Activated T-cell treated with anti-CD3 and anti-CD28 coated beads for 48 hours (primary cell): ENCODE measurements at regions not wholly inside any gene's neighbourhood (a gene's known extent, or its start where the extent isn't known, plus 50 kb on each side); places are given as distances from the start of the nearest gene placed in this dataset.
"Not testable (repeated sequence)": the region's sequence is repeated elsewhere in the genome, so short reads cannot be mapped to it uniquely, and the experiment has no call there.

Experiments
- DNase-seq: peaks from one replicate; pipeline ENCODE4 v3.0.0-alpha.2; 2020; ENCODE audit warnings: low read depth

GRCh38 chr2:53490659-53491058, 276.9 kb upstream of the CHAC2 start:
- no peak for DNase-seq

GRCh38 chr2:53486185-53486899, 281.3 kb upstream of the CHAC2 start:
- DNase-seq, result not testable (repeated sequence)

GRCh38 chr2:53485021-53485728, 282.4 kb upstream of the CHAC2 start:
- DNase-seq, result no peak

- DNase-seq, result no peak
Measured at GRCh38 chr2:53484531-53484930, 283.1 kb upstream of the CHAC2 start.

- DNase-seq, result no peak
Measured at GRCh38 chr2:53477517-53477916, 290.1 kb upstream of the CHAC2 start.

- no peak for DNase-seq
Measured at GRCh38 chr2:53476834-53477233, 290.8 kb upstream of the CHAC2 start.

- DNase-seq, result no peak
Measured at GRCh38 chr2:53475766-53476165, 291.8 kb upstream of the CHAC2 start.

GRCh38 chr2:53475321-53475720, 292.3 kb upstream of the CHAC2 start:
- no peak for DNase-seq

- no peak for DNase-seq
Measured at GRCh38 chr2:53474914-53475313, 292.7 kb upstream of the CHAC2 start.

GRCh38 chr2:53473775-53474311, 293.8 kb upstream of the CHAC2 start:
- no peak for DNase-seq

- DNase-seq, result no peak
Measured at GRCh38 chr2:53473236-53473635, 294.4 kb upstream of the CHAC2 start.

- DNase-seq, result no peak
Measured at GRCh38 chr2:53467467-53468180, 300.0 kb upstream of the CHAC2 start.

GRCh38 chr2:53463806-53464726, 303.5 kb upstream of the CHAC2 start:
- DNase-seq, result no peak

GRCh38 chr2:53460937-53461336, 306.7 kb upstream of the CHAC2 start:
- no peak for DNase-seq

GRCh38 chr2:53460347-53460746, 307.3 kb upstream of the CHAC2 start:
- no peak for DNase-seq

- DNase-seq, result no peak
Measured at GRCh38 chr2:53455094-53455493, 312.5 kb upstream of the CHAC2 start.

- no peak for DNase-seq
Measured at GRCh38 chr2:53452957-53453748, 314.5 kb upstream of the CHAC2 start.

GRCh38 chr2:53452400-53452799, 315.2 kb upstream of the CHAC2 start:
- DNase-seq, result no peak

GRCh38 chr2:53450923-53451322, 316.7 kb upstream of the CHAC2 start:
- DNase-seq, result no peak

GRCh38 chr2:53448591-53448990, 319.0 kb upstream of the CHAC2 start:
- DNase-seq, result no peak

- no peak for DNase-seq
Measured at GRCh38 chr2:53448086-53448485, 319.5 kb upstream of the CHAC2 start.
